ENCODE measurements at regions not wholly inside any gene's neighbourhood (a gene's known extent, or its start where the extent isn't known, plus 50 kb on each side); places are given as distances from the start of the nearest gene placed in this dataset.

DNA sequence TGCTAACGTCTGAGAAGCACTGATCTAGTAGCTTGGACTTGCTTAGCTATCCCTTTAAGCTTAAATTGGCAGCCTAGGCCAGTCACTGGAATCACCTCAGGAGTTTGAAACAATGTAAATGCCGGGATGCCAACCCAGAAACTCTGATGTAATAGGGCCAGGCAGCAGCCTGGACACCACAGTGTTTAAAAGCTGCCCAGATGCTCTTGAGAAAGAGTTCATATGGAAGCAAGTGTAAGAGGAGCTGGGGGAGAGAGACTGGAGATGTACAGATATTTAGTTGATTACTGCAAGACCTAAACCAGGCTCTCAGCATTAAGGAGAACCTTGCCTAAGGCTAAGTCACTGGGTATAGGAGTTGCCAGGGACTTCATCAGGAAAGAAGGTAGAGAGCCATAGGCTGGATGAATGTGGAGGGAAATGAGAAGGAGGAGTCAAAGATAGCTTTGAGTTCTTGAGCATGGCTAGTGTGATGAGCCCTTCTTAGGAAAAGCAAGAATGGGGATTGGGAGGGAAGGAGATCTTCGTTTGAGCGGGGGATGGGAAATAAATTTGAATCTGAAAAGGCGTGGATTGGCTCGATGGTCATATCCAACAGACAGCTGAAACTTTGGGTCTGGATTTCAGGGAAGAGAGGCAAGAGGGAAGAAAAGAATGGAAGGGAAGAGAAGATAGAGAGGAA, 392.9 kb upstream of the WWC1 start:
- no peak for DNase-seq (ENCODE audit: low read depth)

DNA sequence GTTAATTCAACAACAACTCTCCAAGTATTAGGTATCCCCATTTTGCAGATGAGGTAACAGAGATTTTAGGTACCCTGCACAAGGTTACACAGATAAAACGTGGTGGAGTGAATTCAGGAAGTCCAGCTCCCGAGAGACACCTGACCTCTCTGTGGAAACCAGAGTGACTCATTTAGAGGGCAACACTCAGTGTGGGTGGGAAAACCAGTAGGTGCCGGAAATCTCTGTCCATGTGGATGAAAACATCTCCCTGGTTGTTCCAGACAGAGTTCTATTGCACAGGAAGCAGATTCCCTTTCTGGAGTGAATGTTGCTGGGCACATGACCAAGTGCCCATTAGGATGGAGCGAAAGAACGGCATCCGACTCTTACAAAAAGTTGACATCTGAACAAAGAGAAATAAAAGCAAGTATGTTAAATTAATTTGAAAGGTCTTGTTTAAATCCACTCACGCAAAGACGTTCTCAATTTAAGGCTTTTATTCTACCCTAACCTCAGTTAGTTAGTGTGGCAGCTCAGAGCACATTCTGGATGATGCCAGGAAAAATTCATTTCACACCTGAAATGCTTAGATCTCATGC, 391.9 kb upstream of the WWC1 start:
- DNase-seq (ENCODE audit: low read depth), result no peak

GRCh38 chr5:167900340-167900935, 391.0 kb upstream of the WWC1 start:
- no peak for DNase-seq (ENCODE audit: low read depth)

DNA sequence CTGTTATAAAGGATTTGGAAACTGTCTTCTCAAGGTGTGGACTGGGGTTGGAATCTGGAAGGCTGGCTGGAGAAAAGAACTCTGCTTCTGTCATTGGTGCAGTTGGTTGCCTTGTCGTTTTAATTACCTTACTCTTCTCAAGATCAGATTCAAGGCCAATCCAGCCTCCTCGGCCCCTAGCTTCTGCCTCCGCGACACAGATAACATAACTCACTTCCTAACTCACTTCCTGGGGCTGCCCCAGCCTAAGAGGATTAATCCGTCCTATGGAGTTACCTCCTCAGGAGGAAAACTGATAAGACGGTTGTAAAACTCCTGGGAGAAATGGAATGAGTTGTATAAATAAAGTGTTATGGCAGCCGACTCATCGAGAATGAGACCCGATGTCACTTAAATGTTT, 389.1 kb upstream of the WWC1 start:
- no peak for DNase-seq (ENCODE audit: low read depth)

DNA sequence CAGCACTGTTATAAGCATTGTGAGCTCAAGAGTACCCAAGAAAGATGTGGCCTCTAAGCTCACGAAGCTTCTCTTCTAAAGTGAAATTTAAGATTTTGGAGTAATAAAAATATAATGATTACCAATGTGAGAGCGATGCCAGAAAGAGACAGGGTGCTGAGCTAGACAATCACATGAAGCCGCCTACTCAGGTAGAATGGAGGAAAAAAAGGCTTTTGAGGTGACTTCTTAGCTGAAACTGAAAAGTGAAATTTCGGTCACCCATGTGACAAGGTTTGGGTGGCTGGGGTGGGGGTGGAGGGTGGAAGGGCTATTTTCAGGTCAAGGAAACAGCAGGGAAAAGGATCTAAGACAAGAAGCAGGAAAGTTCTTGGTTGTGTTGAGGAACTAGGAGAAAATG, 388.2 kb upstream of the WWC1 start:
- no peak for DNase-seq (ENCODE audit: low read depth)

DNA sequence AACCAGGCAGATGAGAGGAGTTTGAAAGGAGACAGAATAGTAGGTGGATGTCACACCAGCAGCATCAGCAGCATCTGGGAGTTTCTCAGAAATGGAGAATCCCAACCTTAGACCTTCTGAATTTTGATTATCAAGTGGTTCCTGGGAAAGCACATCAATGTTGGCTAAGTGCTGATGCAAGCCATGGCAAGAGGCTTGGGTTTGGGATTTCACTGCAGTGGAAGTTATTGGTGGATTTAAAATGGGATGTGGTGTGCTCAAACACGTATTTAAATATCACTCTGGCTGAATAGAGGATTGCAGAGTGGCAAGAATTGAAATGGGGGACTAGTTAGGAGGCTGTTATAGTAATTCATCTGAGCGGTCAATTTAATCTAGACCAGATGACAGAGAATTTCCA, 387.8 kb upstream of the WWC1 start:
- DNase-seq (ENCODE audit: low read depth), result no peak

- DNase-seq (ENCODE audit: low read depth), result no peak
Measured at GRCh38 chr5:167905919-167906853, 385.3 kb upstream of the WWC1 start.

GRCh38 chr5:167908606-167909005, 382.8 kb upstream of the WWC1 start:
- DNase-seq (ENCODE audit: low read depth), result no peak

GRCh38 chr5:167912941-167913665, 378.3 kb upstream of the WWC1 start:
- no peak for DNase-seq (ENCODE audit: low read depth)

DNA sequence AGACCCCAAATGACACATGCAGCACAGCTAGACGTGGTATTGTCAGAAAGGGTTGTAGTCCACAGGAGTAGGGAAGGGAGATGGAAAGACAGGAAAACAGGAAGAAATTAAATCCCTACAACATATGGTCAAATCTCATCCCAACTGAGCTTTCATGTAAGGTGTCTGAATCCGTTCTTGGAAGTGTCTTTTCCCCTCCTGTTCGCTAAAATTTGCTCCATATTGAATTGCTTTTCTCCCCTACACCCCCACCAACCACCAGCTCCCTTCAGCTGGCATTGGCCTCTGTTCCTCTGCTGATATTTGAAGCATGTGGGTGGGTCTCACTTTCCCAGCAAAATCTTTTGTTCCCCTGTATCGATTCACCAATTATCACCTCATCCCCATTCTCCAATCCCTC, 376.2 kb upstream of the WWC1 start:
- no peak for DNase-seq (ENCODE audit: low read depth)

DNA sequence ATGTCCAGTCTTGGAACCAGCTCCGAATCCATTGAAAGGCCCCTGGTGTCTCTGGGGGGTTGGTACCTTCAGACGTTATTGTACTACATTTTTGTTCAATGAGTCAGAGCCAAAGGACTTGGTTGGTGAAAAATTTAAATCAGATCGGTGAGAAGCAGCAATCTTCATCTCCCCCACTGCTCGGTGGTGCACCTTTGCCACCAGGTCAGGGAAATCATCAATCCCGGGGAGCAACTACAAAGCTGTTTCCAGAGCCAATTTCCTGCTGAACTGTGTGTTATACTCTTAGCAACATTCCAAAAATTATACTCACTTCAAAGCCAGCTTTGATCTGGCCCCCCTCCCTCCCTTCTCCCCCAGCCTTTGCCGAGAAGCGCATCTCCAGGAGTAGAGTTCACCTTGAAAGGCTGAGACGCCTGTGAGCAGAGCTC, 375.2 kb upstream of the WWC1 start:
- DNase-seq (ENCODE audit: low read depth), result no peak

GRCh38 chr5:167916706-167917105, 374.7 kb upstream of the WWC1 start:
- DNase-seq (ENCODE audit: low read depth), result no peak

DNA sequence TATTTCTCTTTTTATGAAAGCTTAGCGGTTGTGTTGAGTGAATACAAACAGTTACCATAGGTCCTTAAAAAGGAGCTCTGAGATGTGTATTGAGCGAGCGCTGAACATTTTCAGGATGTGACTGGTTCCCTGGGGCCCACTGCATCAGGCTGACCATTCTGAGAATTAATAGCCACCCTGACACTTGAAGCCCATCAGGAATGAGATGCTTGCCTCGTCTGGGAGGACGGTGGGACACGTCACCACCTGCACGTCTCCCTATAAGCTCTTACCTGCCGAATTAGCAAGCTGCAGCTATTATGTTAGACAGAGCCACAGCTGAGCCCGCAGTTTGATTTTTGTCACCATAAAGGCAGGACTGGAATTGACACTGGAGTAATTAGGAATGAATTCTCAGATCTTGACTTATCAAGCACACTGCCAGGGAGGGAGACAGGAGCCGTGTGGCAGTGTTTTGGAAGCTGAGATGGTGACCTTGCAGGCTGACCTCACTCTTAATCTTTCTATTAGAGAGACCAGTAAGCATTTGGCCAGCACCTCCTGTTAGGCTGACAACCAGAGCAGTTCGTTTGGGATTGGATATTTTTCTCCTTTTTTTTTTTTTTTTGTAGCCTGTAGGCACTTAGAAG, 373.1 kb upstream of the WWC1 start:
- DNase-seq (ENCODE audit: low read depth), result no peak

DNA sequence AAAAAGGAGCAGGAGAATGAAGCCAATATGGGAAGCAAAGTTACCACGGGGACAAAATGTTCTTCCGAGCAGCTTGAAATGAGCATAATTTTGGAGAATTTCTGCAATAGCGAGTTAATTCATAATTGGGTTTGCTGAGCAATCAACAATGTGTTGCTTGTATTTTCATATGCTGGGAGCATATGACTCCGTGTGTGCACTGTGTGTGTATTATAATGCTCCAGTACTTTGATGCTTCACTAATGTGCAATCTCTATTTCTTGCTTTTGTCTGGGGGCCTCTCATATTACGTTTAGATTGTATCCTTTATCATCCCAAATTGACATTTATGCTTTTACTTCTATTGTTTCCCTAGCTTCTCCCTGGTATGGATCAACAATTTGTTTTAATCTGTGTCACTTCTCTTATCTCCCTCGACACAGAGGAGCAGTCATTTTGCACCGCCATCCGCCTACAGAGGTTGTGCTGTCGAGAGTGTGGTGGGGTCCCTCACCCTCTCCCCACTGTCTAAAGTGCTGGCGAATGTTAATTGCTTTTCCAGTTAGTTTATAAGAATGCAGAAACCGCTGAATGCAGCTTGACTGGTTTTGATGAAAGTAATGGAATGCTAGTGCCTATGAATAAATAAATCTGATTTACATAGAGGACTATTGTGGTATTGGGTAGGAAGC, 372.5 kb upstream of the WWC1 start:
- no peak for DNase-seq (ENCODE audit: low read depth)

- DNase-seq (ENCODE audit: low read depth), result no peak
Measured at GRCh38 chr5:167920589-167920988, 370.9 kb upstream of the WWC1 start.

- DNase-seq (ENCODE audit: low read depth), result no peak
Measured at GRCh38 chr5:167921796-167922195, 369.6 kb upstream of the WWC1 start.

DNA sequence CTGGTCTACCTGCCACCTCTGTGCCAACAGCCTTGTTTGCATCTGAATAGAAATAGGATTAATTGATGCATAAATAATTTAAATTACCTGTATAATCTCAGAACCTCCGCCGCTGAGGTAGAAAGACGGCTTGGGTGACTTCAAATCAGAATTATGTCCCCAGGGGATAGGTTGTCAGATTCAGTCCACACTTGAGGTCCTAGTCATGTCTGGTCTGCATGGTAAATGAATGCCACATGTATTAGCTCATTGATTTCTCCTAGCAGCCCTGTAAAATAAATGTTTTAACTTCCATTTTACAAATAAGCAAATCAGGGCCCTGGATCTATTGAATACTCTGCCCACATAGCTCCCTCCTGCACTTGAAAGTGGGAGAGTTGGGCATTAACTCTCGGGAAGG, 368.0 kb upstream of the WWC1 start:
- DNase-seq (ENCODE audit: low read depth), result no peak

DNA sequence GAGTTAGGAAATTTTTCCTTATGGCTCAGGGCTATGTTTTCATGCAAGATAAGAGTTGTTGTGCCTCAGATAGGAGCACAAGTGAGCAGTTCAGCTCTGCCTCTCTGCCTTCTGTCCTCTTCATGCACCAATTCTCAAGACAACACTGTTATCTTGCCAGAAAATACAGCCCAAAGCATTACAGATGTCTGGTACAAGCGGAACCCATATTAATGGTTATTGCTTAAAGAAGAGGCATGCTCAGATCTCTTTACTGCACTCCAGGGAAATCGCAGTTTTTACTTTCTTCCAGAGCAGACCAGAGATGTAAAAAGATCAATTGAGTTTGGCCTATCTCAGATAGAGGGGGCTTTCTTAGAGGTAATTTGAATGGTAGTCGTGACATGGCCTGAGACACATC, 361.6 kb upstream of the WWC1 start:
- DNase-seq (ENCODE audit: low read depth), result no peak

GRCh38 chr5:167934551-167934971, 356.9 kb upstream of the WWC1 start:
- no peak for DNase-seq (ENCODE audit: low read depth)

GRCh38 chr5:167936022-167936421, 355.4 kb upstream of the WWC1 start:
- DNase-seq (ENCODE audit: low read depth), result no peak
